ENCODE measurements at regions not wholly inside any gene's neighbourhood (a gene's known extent, or its start where the extent isn't known, plus 50 kb on each side); places are given as distances from the start of the nearest gene placed in this dataset.

- TF ChIP-seq POLR2AphosphoS5 (IDR thresholded peaks at IDR 0.05) (no peak), CTCF (IDR thresholded peaks at IDR 0.05) (no peak), POLR2A (IDR thresholded peaks at IDR 0.05) (no peak), EP300 (IDR thresholded peaks at IDR 0.05; ENCODE audit: low read depth) (no peak)
Observed at GRCh38 chr4:23260511-23260910, 567.8 kb downstream of the GBA3 start.

Data from transverse colon (tissue), 4 donors.